NCI-H1417 (cell line): ENCODE measurements at regions not wholly inside any gene's neighbourhood (a gene's known extent, or its start where the extent isn't known, plus 50 kb on each side); places are given as distances from the start of the nearest gene placed in this dataset.
A peak's percentile ranks its signal among the peaks of the same experiment; 100 is the strongest.
"Not testable (repeated sequence)": the region's sequence is repeated elsewhere in the genome, so short reads cannot be mapped to it uniquely, and the experiment has no call there.

Source experiments
- DNase-seq, 3 experiments: peaks; one replicate each; lab custom pipeline; 2025; lab: John Stamatoyannopoulos, UW

GRCh38 chr13:65946387-65946786 is 1283.7 kb downstream of the PCDH9 start:
- DNase-seq: no peak

- DNase-seq: no peak
Observed at GRCh38 chr13:65943708-65944107, 1286.4 kb downstream of the PCDH9 start.

GRCh38 chr13:65943024-65943423 is 1287.1 kb downstream of the PCDH9 start:
- no peak for DNase-seq

- DNase-seq: peak in 2 of 3 experiments; percentile 61 to 93
Observed at GRCh38 chr13:65940720-65941119, 1289.4 kb downstream of the PCDH9 start.

GRCh38 chr13:65937251-65937650 is 1292.9 kb downstream of the PCDH9 start:
- DNase-seq: peak in 2 of 3 experiments; percentile 54 to 90

GRCh38 chr13:65936249-65936648 is 1293.9 kb downstream of the PCDH9 start:
- DNase-seq: no peak

- DNase-seq: no peak
Observed at GRCh38 chr13:65932587-65933239, 1297.4 kb downstream of the PCDH9 start.

- no peak for DNase-seq
Observed at GRCh38 chr13:65932013-65932412, 1298.1 kb downstream of the PCDH9 start.

- no peak for DNase-seq
Observed at GRCh38 chr13:65929436-65929835, 1300.7 kb downstream of the PCDH9 start.

GRCh38 chr13:65926750-65927171 is 1303.4 kb downstream of the PCDH9 start:
- peak in 2 of 3 experiments; percentile 77 to 86 for DNase-seq

- DNase-seq: not testable (repeated sequence)
Observed at GRCh38 chr13:65922846-65923245, 1307.3 kb downstream of the PCDH9 start.

GRCh38 chr13:65921933-65922332 is 1308.2 kb downstream of the PCDH9 start:
- DNase-seq: no peak

GRCh38 chr13:65917731-65918130 is 1312.4 kb downstream of the PCDH9 start:
- DNase-seq: peak in 1 of 3 experiments; percentile 29

- DNase-seq: peak in 2 of 3 experiments; percentile 24 to 69
Observed at GRCh38 chr13:65915195-65915594, 1314.9 kb downstream of the PCDH9 start.

GRCh38 chr13:65914716-65915115 is 1315.4 kb downstream of the PCDH9 start:
- no peak for DNase-seq

- no peak for DNase-seq
Observed at GRCh38 chr13:65913173-65913572, 1317.0 kb downstream of the PCDH9 start.

GRCh38 chr13:65912516-65912915 is 1317.6 kb downstream of the PCDH9 start:
- no peak for DNase-seq

GRCh38 chr13:65911546-65912193 is 1318.5 kb downstream of the PCDH9 start:
- DNase-seq: no peak

- no peak for DNase-seq
Observed at GRCh38 chr13:65909501-65909900, 1320.6 kb downstream of the PCDH9 start.

GRCh38 chr13:65907666-65908525 is 1322.2 kb downstream of the PCDH9 start:
- DNase-seq: no peak

GRCh38 chr13:65901723-65902122 is 1328.4 kb downstream of the PCDH9 start:
- no peak for DNase-seq

- DNase-seq: no peak
Observed at GRCh38 chr13:65894049-65894448, 1336.1 kb downstream of the PCDH9 start.

- DNase-seq: no peak
Observed at GRCh38 chr13:65892859-65893258, 1337.3 kb downstream of the PCDH9 start.
